K562 (cell line): ENCODE measurements at regions not wholly inside any gene's neighbourhood (a gene's known extent, or its start where the extent isn't known, plus 50 kb on each side); places are given as distances from the start of the nearest gene placed in this dataset.

Experiments
- ATAC-seq: fragments of 200-7000 bp; cut with Tn5 transposase; 3 replicates; pipeline ENCODE4 v1.9.1; 2020; ENCODE audit warnings: moderate library complexity
- BruUV-seq: library from RNA; stranded (reverse); fragments of 400-500 nt; replicated peaks from 2 replicates; lab custom pipeline; 2021; lab: Mats Ljungman, UMichigan
- CTCF ChIA-PET: fragments of 300-600 bp; formaldehyde crosslinking; extraction: SDS; loops from one replicate; lab custom pipeline; 2021; ENCODE audit warnings: low intra/inter-chr PET ratio; lab: Yijun Ruan, JAX
- POLR2A ChIA-PET: fragments of 300-600, 350-650 bp; sonication (Branson Sonifier 250); formaldehyde crosslinking; extraction: SDS; loops from one replicate; lab custom pipeline; 2021; ENCODE audit warnings: antibody characterized with exemption, inconsistent platforms; lab: Yijun Ruan, JAX
- DNase-seq, 4 experiments: peaks; one replicate each; pipeline versions ENCODE4 v3.0.0 to v3.0.0-alpha.2; 2011 to 2018; ENCODE audit warnings: low spot score in 3 of 4, mixed read lengths in 3 of 4; ENCODE audit errors: extremely low read depth in 1 of 4
- FAIRE-seq: peaks from 2 replicates; lab custom pipeline; 2011; peaks lifted over from hg19 to GRCh38; lab: Jason Lieb, UNC
- H2AFZ ChIP-seq: 2 replicates; pipeline ENCODE4 v1.6.0; 2011; ENCODE audit warnings: low read depth, low read length, control low read depth, inconsistent platforms
- H3K27ac ChIP-seq: fragments of 200-600 bp; 3 replicates; pipeline ENCODE4 v1.8.0; 2011; ENCODE audit warnings: low read depth, mild to moderate bottlenecking, control low read depth, inconsistent platforms, low read length, moderate library complexity, mixed read lengths; ENCODE audit errors: extremely low read depth
- H3K27me3 ChIP-seq, 2 experiments: fragments of 300-600 bp in 1 of 2; 2 replicates in 1 of 2; 3 replicates in 1 of 2; pipeline versions ENCODE4 v1.6.0 to v1.8.0; 2011; ENCODE audit warnings: inconsistent platforms in 2 of 2, low read length in 2 of 2, mild to moderate bottlenecking in 1 of 2, mixed read lengths in 1 of 2, moderate library complexity in 1 of 2; ENCODE audit not compliant: control insufficient read depth in 2 of 2, insufficient read depth in 2 of 2
- H3K36me3 ChIP-seq: fragments of 300-600 bp; 3 replicates; pipeline ENCODE4 v1.8.0; 2011; ENCODE audit warnings: mild to moderate bottlenecking, low read length, inconsistent platforms; ENCODE audit not compliant: control insufficient read depth, insufficient read depth
- H3K4me1 ChIP-seq, 2 experiments: fragments of 200-600 bp in 1 of 2; replicated peaks in 1 of 2; 2 replicates in 1 of 2; 3 replicates in 1 of 2; pipeline versions ENCODE4 v1.5.1 to v1.8.0; 2011; ENCODE audit warnings: inconsistent platforms in 2 of 2, low read length in 2 of 2, mild to moderate bottlenecking in 1 of 2, mixed read lengths in 1 of 2, moderate library complexity in 1 of 2; ENCODE audit not compliant: control insufficient read depth in 2 of 2, insufficient read depth in 2 of 2
- H3K4me2 ChIP-seq: 2 replicates; pipeline ENCODE4 v1.6.1; 2011; ENCODE audit warnings: low read length, control low read depth, inconsistent platforms, mixed read lengths; ENCODE audit not compliant: insufficient read depth
- H3K4me3 ChIP-seq: fragments of 200-600 bp; sonication (generic), shearing (Covaris generic); 2 replicates; pipeline ENCODE4 v1.5.1; 2016; ENCODE audit warnings: control low read depth, inconsistent platforms
- H3K79me2 ChIP-seq: fragments of 200-600 bp; 3 replicates; pipeline ENCODE4 v1.8.0; 2011; ENCODE audit warnings: low read length, inconsistent platforms; ENCODE audit not compliant: control insufficient read depth, insufficient read depth
- H3K9ac ChIP-seq, 2 experiments: 2 replicates each; pipeline versions ENCODE4 v1.6.0 to v1.6.1; 2011; ENCODE audit warnings: low read depth in 2 of 2, low read length in 2 of 2, control low read depth in 1 of 2, inconsistent platforms in 1 of 2, mild to moderate bottlenecking in 1 of 2, mixed read lengths in 1 of 2; ENCODE audit not compliant: insufficient read depth in 1 of 2
- H3K9me1 ChIP-seq: one replicate; pipeline ENCODE4 v1.6.0; 2011; ENCODE audit warnings: inconsistent platforms, mild to moderate bottlenecking, low read length, moderate library complexity; ENCODE audit not compliant: control insufficient read depth, insufficient read depth
- H3K9me3 ChIP-seq: replicated peaks from 2 replicates; pipeline ENCODE4 v1.5.1; 2011; ENCODE audit warnings: low read depth, low read length, inconsistent platforms; ENCODE audit not compliant: control insufficient read depth, insufficient read depth
- H4K20me1 ChIP-seq: replicated peaks from 2 replicates; pipeline ENCODE4 v1.6.1; 2011; ENCODE audit warnings: low read length, inconsistent platforms, mixed read lengths; ENCODE audit not compliant: control insufficient read depth, insufficient read depth
- CC2D1A ChIP-seq: fragments of 450-650 bp; IDR thresholded peaks from 2 replicates; pipeline ENCODE4 v1.6.1; 2017; ENCODE audit warnings: mild to moderate bottlenecking
- GATAD2A ChIP-seq: fragments of 450-650 bp; IDR thresholded peaks from 2 replicates; pipeline ENCODE4 v1.6.1; 2017
- HOXB6 ChIP-seq: fragments of 250-450 bp; sonication (Bioruptor Pico); IDR thresholded peaks from 2 replicates; pipeline ENCODE4 v1.5.1; 2022; ENCODE audit warnings: mild to moderate bottlenecking, borderline replicate concordance
- JUNB ChIP-seq: fragments of 450-650 bp; formaldehyde crosslinking; conservative IDR thresholded peaks from 2 replicates; pipeline ENCODE4 v1.4.0; 2020; ENCODE audit warnings: mild to moderate bottlenecking
- RBM22 ChIP-seq: fragments of 200-400 bp; formaldehyde crosslinking; IDR thresholded peaks from 2 replicates; pipeline ENCODE4 v1.6.1; 2018; ENCODE audit warnings: low read length, low read depth; ENCODE audit not compliant: poor library complexity, severe bottlenecking
- RBM25 ChIP-seq: fragments of 200-400 bp; formaldehyde crosslinking; IDR thresholded peaks from 2 replicates; pipeline ENCODE4 v1.6.1; 2018; ENCODE audit warnings: low read length, low read depth, moderate library complexity; ENCODE audit not compliant: severe bottlenecking
- SRSF3 ChIP-seq: fragments of 200-400 bp; formaldehyde crosslinking; IDR thresholded peaks from 2 replicates; pipeline ENCODE4 v1.6.1; 2016; ENCODE audit warnings: mild to moderate bottlenecking, low read length, moderate library complexity; ENCODE audit not compliant: insufficient read depth
- TBP ChIP-seq: optimal IDR thresholded peaks from 2 replicates; pipeline ENCODE3; 2011; ENCODE audit warnings: low read depth, low read length, improper control_type of control experiment
- TEAD2 ChIP-seq: fragments of 450-650 bp; IDR thresholded peaks from 2 replicates; pipeline ENCODE4 v1.6.1; 2016; ENCODE audit warnings: missing genetic modification characterization, control low read depth, missing compliant biosample characterization
- ZNF133 ChIP-seq: fragments of 250-450 bp; sonication (Bioruptor Pico); IDR thresholded peaks from 2 replicates; pipeline ENCODE4 v1.4.0; 2020; ENCODE audit warnings: mild to moderate bottlenecking
- WGBS: fragments of 100-300 bp; shearing (Covaris generic); methylation state at CpG from one replicate; pipeline ENCODE4 v1.1.6; 2016; ENCODE audit warnings: low coverage, mixed read lengths; ENCODE audit not compliant: insufficient coverage; ENCODE audit errors: missing lambda C conversion rate; 5-methylcytosine and 5-hydroxymethylcytosine counted together
- in situ Hi-C: fragments of 300-500 bp; cut with MboI; formaldehyde crosslinking; loops from 4 replicates; pipeline ENCODE4 v1.15.0; 2018; ENCODE audit warnings: inconsistent platforms, mixed read lengths
- intact Hi-C: fragments of 100-400 bp; cut with micrococcal nuclease; formaldehyde crosslinking; loops from 2 replicates; pipeline ENCODE4 v1.14.2; 2022
- TF ChIP-seq, protein P1 (sequence below): fragments of 450-650 bp; IDR thresholded peaks from one replicate; pipeline ENCODE4 v1.6.1; 2018; ENCODE audit warnings: mild to moderate bottlenecking, moderate library complexity; ENCODE audit not compliant: partially characterized antibody
- TF ChIP-seq, protein P2 (sequence below): fragments of 250-450 bp; sonication (Bioruptor Pico); IDR thresholded peaks from 2 replicates; pipeline ENCODE4 v1.8.0; 2021; ENCODE audit warnings: moderate library complexity, mild to moderate bottlenecking, inconsistent platforms
- TF ChIP-seq, protein P3 (sequence below), 2 experiments: fragments of 450-650 bp in 1 of 2; sonication (generic) in 1 of 2; formaldehyde crosslinking; conservative IDR thresholded peaks; 2 replicates each; pipeline versions ENCODE4 v1.4.0 to v1.8.1; 2020 to 2022; ENCODE audit warnings: mild to moderate bottlenecking in 1 of 2, missing genetic modification reagents in 1 of 2

- TF ChIP-seq, protein P1, sequence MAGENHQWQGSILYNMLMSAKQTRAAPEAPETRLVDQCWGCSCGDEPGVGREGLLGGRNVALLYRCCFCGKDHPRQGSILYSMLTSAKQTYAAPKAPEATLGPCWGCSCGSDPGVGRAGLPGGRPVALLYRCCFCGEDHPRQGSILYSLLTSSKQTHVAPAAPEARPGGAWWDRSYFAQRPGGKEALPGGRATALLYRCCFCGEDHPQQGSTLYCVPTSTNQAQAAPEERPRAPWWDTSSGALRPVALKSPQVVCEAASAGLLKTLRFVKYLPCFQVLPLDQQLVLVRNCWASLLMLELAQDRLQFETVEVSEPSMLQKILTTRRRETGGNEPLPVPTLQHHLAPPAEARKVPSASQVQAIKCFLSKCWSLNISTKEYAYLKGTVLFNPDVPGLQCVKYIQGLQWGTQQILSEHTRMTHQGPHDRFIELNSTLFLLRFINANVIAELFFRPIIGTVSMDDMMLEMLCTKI: no peak
- TF ChIP-seq ZNF133 (CRISPR knock-in tag): no peak
- TF ChIP-seq HOXB6 (CRISPR knock-in tag): no peak
- no peak for TF ChIP-seq SRSF3
- TF ChIP-seq RBM25: no peak
- no peak for TF ChIP-seq RBM22
- TF ChIP-seq, all 486 proteins: peak for 0
Measured at GRCh38 chr7:68729371-68729770, 868.9 kb upstream of the AUTS2 start (continued).

GRCh38 chr7:68730194-68730593 lies 868.1 kb upstream of the AUTS2 start:
- no peaks in the 10 kb centered on the region for H3K9me3 ChIP-seq
- WGBS: 0% methylated on average over 2 of the region's 2 CpGs
- in situ Hi-C loops (no loop called here), intact Hi-C loops (no loop called here)
- no TSS peak for BruUV-seq
- CTCF ChIA-PET: no interaction called here
- no peak overlapping the region for H3K4me2 ChIP-seq
- H3K4me1 ChIP-seq: no peaks in the 10 kb centered on the region
- DNase-seq (no peak), ATAC-seq (no peak), FAIRE-seq (no peak)
- no peak overlapping the region for H3K27ac ChIP-seq
- H3K4me3 ChIP-seq: no peak overlapping the region
- POLR2A ChIA-PET: no interaction called here
- no peaks in the 10 kb centered on the region for H3K27me3 ChIP-seq
- H3K79me2 ChIP-seq: no peaks in the 10 kb centered on the region
- TF ChIP-seq GATAD2A (no peak), TEAD2 (tag) (no peak), JUNB (no peak), TBP (no peak), CC2D1A (no peak)
- TF ChIP-seq, protein P2, sequence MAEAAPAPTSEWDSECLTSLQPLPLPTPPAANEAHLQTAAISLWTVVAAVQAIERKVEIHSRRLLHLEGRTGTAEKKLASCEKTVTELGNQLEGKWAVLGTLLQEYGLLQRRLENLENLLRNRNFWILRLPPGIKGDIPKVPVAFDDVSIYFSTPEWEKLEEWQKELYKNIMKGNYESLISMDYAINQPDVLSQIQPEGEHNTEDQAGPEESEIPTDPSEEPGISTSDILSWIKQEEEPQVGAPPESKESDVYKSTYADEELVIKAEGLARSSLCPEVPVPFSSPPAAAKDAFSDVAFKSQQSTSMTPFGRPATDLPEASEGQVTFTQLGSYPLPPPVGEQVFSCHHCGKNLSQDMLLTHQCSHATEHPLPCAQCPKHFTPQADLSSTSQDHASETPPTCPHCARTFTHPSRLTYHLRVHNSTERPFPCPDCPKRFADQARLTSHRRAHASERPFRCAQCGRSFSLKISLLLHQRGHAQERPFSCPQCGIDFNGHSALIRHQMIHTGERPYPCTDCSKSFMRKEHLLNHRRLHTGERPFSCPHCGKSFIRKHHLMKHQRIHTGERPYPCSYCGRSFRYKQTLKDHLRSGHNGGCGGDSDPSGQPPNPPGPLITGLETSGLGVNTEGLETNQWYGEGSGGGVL (CRISPR knock-in tag): no peak
- TF ChIP-seq, protein P3, sequence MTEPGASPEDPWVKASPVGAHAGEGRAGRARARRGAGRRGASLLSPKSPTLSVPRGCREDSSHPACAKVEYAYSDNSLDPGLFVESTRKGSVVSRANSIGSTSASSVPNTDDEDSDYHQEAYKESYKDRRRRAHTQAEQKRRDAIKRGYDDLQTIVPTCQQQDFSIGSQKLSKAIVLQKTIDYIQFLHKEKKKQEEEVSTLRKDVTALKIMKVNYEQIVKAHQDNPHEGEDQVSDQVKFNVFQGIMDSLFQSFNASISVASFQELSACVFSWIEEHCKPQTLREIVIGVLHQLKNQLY (CRISPR knock-in tag; conservative IDR thresholded peaks at IDR 0.05): no peak
- no peaks in the 10 kb centered on the region for H3K36me3 ChIP-seq
- no peaks in the 10 kb centered on the region for H3K9me1 ChIP-seq
- no peaks in the 10 kb centered on the region for H4K20me1 ChIP-seq
- H3K9ac ChIP-seq: no peak overlapping the region
- no peak overlapping the region for H2AFZ ChIP-seq
